Stimulated activated CD4-positive, alpha-beta T cell treated with anti-CD3 and anti-CD28 coated beads, Interleukin-15, amount 100 ng/mL, for 1 hour (primary cell): ENCODE measurements at regions not wholly inside any gene's neighbourhood (a gene's known extent, or its start where the extent isn't known, plus 50 kb on each side); places are given as distances from the start of the nearest gene placed in this dataset.

ENCODE experiments used
- DNase-seq, 2 donors: peaks; one replicate each; pipeline ENCODE4 v3.0.0-alpha.2; 2020; ENCODE audit warnings: low read depth in 1 of 2, low spot score in 1 of 2

- no peak for DNase-seq
Observed at GRCh38 chr1:25082216-25082899, 149.9 kb downstream of the SYF2 start.

GRCh38 chr1:25081496-25081895, 150.8 kb downstream of the SYF2 start:
- DNase-seq = no peak

GRCh38 chr1:25080294-25081209, 150.5 kb upstream of the RUNX3 start:
- DNase-seq = no peak

GRCh38 chr1:25079048-25079447, 149.0 kb upstream of the RUNX3 start:
- DNase-seq = no peak

GRCh38 chr1:25074351-25075227, 144.5 kb upstream of the RUNX3 start:
- no peak for DNase-seq

- DNase-seq = no peak
Observed at GRCh38 chr1:25073640-25074270, 143.7 kb upstream of the RUNX3 start.

GRCh38 chr1:25072461-25072860, 142.4 kb upstream of the RUNX3 start:
- DNase-seq = no peak

GRCh38 chr1:25068829-25069228, 138.8 kb upstream of the RUNX3 start:
- no peak for DNase-seq

GRCh38 chr1:25068316-25068715, 138.2 kb upstream of the RUNX3 start:
- no peak for DNase-seq

GRCh38 chr1:25067518-25068251, 137.6 kb upstream of the RUNX3 start:
- DNase-seq = no peak

- no peak for DNase-seq
Observed at GRCh38 chr1:25066731-25067517, 136.8 kb upstream of the RUNX3 start.

GRCh38 chr1:25066256-25066655, 136.2 kb upstream of the RUNX3 start:
- DNase-seq = no peak

- no peak for DNase-seq
Observed at GRCh38 chr1:25065795-25066238, 135.7 kb upstream of the RUNX3 start.

- no peak for DNase-seq
Observed at GRCh38 chr1:25065321-25065721, 135.2 kb upstream of the RUNX3 start.

- DNase-seq = no peak
Observed at GRCh38 chr1:25064465-25065240, 134.6 kb upstream of the RUNX3 start.

GRCh38 chr1:25063591-25064416, 133.7 kb upstream of the RUNX3 start:
- no peak for DNase-seq

GRCh38 chr1:25062621-25063255, 132.7 kb upstream of the RUNX3 start:
- no peak for DNase-seq
